RCC 7860 (cell line): ENCODE measurements at regions not wholly inside any gene's neighbourhood (a gene's known extent, or its start where the extent isn't known, plus 50 kb on each side); places are given as distances from the start of the nearest gene placed in this dataset.

ENCODE experiments used
- DNase-seq: peaks from one replicate; pipeline ENCODE4 v3.0.0-alpha.2; 2015; ENCODE audit warnings: low spot score
- FAIRE-seq: peaks from 2 replicates; lab custom pipeline; 2012; peaks lifted over from hg19 to GRCh38; lab: Jason Lieb, UNC

DNA sequence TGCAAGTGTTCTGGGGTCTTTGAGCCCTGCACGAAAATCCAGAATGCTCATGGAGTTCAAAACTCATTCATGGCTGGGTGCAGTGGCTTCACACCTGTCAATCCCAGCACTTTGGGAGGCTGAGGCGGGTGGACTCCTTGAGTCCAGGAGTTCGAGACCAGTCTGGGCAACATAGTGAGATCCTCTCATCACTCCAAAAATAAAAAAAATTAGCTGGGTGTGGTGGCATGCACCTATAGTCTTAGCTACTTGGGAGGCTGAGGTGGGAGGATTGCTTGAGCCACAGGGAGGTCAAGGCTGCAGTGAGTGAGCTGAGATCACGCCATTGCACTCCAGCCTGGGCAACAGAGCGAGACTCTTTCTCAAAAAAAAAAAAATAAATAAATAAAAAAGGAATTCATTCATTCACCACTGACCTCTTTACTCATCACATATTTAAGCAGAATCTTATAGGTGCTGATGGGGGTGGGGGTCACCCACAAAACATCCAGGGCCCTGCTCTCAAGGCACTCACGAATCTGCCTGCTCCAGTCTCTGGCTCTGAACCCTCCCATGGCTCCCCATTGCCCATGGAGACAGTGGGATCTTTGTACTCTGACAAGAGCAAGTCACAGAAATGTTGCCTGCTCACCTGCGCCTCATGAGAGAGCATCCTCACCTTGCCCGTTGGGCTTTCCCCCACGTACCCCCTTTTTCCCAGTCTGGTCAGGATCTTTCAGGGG is 76.7 kb upstream of the IER5L start:
- DNase-seq = no peak
- no peak for FAIRE-seq

DNA sequence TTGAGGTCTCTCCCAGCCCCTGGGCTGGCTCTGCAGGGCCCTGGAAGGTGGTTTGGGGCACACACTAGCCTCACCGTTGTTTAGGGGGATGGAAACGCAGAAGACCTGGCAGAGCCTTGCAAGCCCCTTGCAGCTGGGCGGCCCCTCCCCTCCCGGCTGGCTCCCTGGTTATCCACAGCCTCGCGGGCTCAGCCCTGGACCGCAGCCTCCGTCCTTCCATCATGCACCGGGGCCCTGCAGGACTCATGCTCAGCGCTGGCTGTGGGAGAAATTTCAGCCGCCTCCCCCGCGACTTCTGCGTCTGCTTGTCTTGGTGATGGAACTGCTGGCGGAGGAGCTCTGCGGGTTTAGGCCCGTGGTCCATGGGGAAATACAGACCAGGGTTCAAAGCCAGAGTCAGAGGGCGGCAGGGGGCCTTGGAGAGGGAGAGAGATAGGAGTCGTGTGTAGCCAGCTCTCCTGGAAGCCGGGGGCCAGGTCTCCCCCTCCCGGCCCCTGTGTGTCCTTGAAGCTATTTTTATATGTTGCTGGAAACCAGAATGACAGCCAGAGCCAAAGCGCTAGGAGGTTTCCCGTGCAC is 75.8 kb upstream of the IER5L start:
- DNase-seq (no peak), FAIRE-seq (no peak)

- FAIRE-seq (no peak), DNase-seq (no peak)
Observed at GRCh38 chr9:129252937-129253802, 75.1 kb upstream of the IER5L start.

GRCh38 chr9:129250786-129251185 is 72.7 kb upstream of the IER5L start:
- FAIRE-seq (no peak), DNase-seq (no peak)

GRCh38 chr9:129247285-129248153 is 69.5 kb upstream of the IER5L start:
- FAIRE-seq = no peak

DNA sequence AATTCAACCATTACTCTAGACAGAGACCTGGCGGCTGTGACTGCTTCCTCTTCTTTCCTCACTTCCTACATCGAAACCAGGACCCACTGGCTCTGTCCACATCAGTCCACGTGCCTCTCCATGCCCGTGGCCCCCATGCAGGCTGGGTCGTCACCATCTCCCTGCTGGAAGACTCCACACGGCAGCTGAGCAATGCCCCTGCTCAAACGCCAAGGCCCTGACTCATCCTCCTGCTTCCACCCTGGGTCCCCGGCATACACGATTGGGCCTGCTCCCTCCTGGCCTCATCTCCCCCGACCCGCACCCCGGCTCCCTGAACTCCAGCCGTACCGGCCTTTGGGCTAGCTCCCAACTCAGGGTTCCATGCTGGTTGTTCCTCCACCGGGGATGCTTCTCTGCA is 67.2 kb upstream of the IER5L start:
- no peak for FAIRE-seq
- DNase-seq = no peak

More at GRCh38 chr9:129247285-129248153, 69.5 kb upstream of the IER5L start:
- no peak for DNase-seq

DNA sequence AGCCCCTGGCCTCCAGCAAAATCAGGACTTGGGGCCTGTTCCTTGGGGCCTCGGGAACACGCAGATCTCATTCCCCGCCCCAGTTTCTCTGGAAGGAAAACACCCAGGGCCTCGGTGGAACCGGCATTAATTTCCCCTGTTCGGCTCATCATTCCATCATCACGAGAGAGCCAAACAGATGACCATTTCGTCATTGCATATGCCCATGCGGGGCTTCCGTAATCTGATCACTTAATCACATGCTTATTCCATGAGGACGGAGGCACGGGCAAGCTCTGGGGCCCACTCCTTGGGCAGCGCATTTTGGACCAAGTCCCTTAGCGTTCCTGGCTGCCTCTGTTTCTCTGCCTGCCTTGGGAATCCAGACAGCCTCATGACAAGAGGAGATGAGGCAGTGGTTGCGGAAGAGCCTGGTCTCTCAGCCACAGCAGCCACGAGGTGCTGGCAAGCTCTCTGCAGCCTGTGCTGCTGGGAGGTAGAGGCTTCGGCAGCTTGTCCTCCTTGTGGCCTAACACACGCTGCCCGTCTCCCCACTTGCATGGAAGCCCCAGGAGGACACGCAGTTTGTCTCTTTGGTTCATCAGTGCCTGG is 65.0 kb upstream of the IER5L start:
- DNase-seq = no peak
- no peak for FAIRE-seq

DNA sequence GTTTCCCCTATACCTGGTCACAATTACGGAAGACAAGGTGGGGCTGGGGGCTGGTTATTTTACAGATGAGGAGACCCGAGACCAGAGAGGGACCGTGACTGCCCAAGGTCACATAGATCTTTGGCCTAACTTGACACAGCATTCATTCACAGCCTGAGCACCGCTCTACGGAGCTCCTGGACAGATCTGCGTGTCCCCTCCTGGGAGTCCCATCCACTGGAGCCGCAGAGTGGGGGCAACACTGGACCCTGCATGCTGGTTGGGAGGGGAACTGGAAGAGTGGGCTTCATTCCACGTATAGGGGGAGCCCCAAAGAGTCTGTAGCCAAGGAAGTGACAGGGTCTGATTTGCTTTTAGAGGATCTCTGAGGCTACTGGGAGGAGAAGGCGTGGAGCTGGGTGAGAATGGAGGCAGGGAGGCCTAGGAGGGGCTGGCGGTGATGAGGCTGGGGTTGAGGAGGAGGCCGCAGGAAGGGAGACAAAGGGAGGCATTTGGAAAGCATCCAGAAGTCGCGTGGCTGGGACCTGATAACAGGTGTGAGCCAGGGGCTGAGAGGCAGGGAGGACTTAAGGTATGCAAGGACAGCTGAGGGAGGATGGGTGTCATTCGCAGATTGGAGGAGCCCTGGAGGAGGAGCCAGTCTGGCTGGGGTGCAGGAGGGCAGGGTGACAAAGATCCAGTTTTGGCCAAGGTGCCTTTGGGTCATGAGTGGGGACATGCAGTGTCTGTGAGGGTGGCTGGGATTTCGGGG is 64.3 kb upstream of the IER5L start:
- FAIRE-seq = no peak
- no peak for DNase-seq

GRCh38 chr9:129241725-129242124 is 63.7 kb upstream of the IER5L start:
- no peak for DNase-seq
- no peak for FAIRE-seq

- FAIRE-seq = no peak
Observed at GRCh38 chr9:129240581-129241211, 62.6 kb upstream of the IER5L start.

GRCh38 chr9:129239946-129240490 is 62.0 kb upstream of the IER5L start:
- FAIRE-seq (no peak), DNase-seq (no peak)

More at GRCh38 chr9:129240581-129241211, 62.6 kb upstream of the IER5L start:
- DNase-seq = no peak

DNA sequence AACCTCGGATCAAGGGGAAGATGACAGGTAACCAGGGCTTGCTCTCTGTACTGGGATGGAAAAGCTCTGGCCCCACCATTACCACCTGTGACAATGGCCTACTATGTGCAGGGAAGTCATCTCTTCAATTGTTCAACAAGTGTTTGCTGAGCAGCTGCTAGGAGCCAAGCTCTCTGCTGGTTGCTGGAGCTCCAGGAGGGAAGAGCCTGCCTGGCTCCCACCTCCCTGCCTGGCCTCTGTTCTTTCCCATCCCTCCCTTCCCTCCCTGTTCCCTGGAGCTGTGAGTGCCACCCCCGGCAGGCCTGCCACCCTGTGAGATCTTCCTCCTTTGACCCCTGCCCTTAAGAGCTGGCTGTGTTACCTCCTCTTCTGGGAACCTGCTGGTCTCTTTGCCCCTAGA is 59.7 kb upstream of the IER5L start:
- FAIRE-seq (no peak), DNase-seq (no peak)

DNA sequence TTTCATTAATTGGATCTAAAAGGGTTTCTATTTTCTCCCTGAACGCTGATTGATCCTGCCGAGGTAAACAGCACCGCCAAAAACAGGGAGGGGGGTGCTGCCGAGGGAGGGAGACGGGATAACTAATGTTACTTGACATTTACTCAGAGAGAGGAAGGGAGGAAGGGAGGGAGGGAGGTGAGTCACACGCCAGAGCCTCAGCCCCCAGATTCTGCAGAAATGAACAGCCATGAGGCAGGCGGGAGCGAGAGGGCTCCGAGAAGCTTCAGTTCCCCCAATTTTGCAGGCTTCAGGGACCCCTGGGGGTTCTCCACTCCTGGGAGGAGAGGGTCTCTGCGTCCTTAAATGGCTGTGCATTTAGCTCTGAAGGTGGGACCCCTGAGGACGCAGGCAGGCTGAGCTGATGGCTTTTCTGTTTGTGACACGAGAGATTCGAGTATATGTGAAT is 59.1 kb upstream of the IER5L start:
- peak; percentile 67 for FAIRE-seq
- peak; percentile 45 for DNase-seq

- FAIRE-seq = no peak
Observed at GRCh38 chr9:129236441-129237145, 58.5 kb upstream of the IER5L start.

GRCh38 chr9:129235931-129236331 is 57.9 kb upstream of the IER5L start:
- FAIRE-seq (no peak), DNase-seq (no peak)

More at GRCh38 chr9:129236441-129237145, 58.5 kb upstream of the IER5L start:
- no peak for DNase-seq

DNA sequence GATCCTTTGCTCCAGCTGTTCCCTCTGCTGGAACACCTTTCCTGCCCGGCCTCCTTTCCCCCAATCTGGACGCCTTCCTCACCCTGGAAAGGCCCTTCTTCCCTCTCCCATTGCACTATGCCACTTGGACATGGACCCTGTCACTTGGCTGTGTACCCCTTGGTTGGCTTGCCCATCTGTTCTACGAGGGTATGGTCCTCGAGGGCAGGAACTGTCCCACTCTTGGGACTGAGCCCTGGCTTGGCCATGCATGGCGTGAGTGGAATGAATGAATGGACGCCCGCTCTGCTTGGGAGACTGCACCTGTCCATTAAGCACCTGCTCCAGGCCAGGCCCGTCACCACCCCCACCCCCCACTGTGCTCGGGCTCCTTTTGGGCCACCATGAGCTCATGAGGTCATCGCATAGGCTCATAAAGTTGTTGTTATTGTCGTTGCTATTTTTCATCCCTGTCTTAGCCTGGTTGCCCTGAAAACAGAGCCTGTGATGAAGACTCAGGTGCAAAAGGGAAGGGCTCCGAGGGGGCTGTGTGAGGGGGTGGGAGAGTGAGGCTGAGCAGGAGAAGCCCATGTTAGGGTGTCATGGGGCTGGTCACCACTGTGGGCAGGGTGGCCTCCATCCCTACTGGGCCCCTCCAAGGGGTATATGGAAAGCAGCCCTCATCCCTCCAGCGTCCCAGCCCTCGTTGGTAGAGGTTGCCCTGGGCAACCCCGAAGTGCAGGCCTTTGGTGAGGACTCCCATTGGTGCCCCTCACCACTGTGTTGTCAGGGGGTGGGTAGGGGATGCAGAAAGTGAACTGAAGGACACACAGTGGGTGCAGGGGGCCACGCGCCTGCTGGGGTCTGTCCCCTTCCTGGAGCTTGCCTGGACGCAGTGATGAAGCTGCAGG is 57.2 kb upstream of the IER5L start:
- DNase-seq = no peak
- no peak for FAIRE-seq

- FAIRE-seq = no peak
- no peak for DNase-seq
Observed at GRCh38 chr9:129234491-129234890, 56.4 kb upstream of the IER5L start.
